ENCODE measurements at regions not wholly inside any gene's neighbourhood (a gene's known extent, or its start where the extent isn't known, plus 50 kb on each side); places are given as distances from the start of the nearest gene placed in this dataset.
A peak's percentile ranks its signal among the peaks of the same experiment; 100 is the strongest.

- peak in 2 of 6 experiments; percentile 23 to 32 for TF ChIP-seq CTCF (IDR thresholded peaks at IDR 0.05)
- peak in 1 of 4 donors; percentile 49 for TF ChIP-seq POLR2A (IDR thresholded peaks at IDR 0.05)
These were observed 345.1 kb upstream of the KLF3 start for GRCh38 chr4:38318737-38319455.
